ENCODE measurements at regions not wholly inside any gene's neighbourhood (a gene's known extent, or its start where the extent isn't known, plus 50 kb on each side); places are given as distances from the start of the nearest gene placed in this dataset.

GRCh38 chrX:128438082-128438481 is 385.9 kb upstream of the ACTRT1 start:
- TF ChIP-seq CTCF (conservative IDR thresholded peaks at IDR 0.05 in 1 of 2, IDR thresholded peaks at IDR 0.05 in 1 of 2; ENCODE audit: extremely low read depth in 1 of 2, insufficient read depth in 1 of 2, low read depth in 1 of 2, low read length in 2 of 2) (no peak), EZH2 (IDR thresholded peaks at IDR 0.05; ENCODE audit: borderline replicate concordance, low read length) (no peak)
